ENCODE measurements at regions not wholly inside any gene's neighbourhood (a gene's known extent, or its start where the extent isn't known, plus 50 kb on each side); places are given as distances from the start of the nearest gene placed in this dataset.
"Not testable (repeated sequence)": the region's sequence is repeated elsewhere in the genome, so short reads cannot be mapped to it uniquely, and the experiment has no call there.

GRCh38 chr4:49126858-49127257 is 140.8 kb downstream of the CWH43 start:
- H3K4me3 Mint-ChIP-seq; H3K36me3 Mint-ChIP-seq; H3K36me3 ChIP-seq (ENCODE audit: control insufficient read depth in 2 of 2, extremely low read depth in 1 of 2, insufficient read depth in 1 of 2, low read length in 1 of 2); H3K27ac Mint-ChIP-seq; H3K4me3 ChIP-seq (ENCODE audit: control insufficient read depth in 1 of 2, extremely low read depth in 1 of 2, low read length in 1 of 2); ATAC-seq (replicated peaks in 1 of 4); H3K27me3 ChIP-seq (replicated peaks in 1 of 2; ENCODE audit: control insufficient read depth in 2 of 2, extremely low read depth in 1 of 2, insufficient read depth in 2 of 2, low read length in 1 of 2); H3K4me1 ChIP-seq (ENCODE audit: control insufficient read depth in 1 of 2, extremely low read depth in 1 of 2, insufficient read depth in 2 of 2, low read length in 2 of 2); H3K27me3 Mint-ChIP-seq; H3K4me1 Mint-ChIP-seq; POLR2A ChIA-PET; H3K9me3 ChIP-seq; CTCF ChIA-PET; DNase-seq; H3K9me3 Mint-ChIP-seq; H3K27ac ChIP-seq (ENCODE audit: low read length): not testable (repeated sequence)
- WGBS (ENCODE audit: insufficient coverage): no CpG with 5 or more reads among the region's 5 CpGs

GRCh38 chr4:49129385-49129784 is 143.3 kb downstream of the CWH43 start:
- ATAC-seq (replicated peaks in 1 of 4); H3K4me1 Mint-ChIP-seq; H3K36me3 Mint-ChIP-seq; CTCF ChIA-PET; DNase-seq; H3K27me3 Mint-ChIP-seq; POLR2A ChIA-PET; H3K4me3 Mint-ChIP-seq; H3K4me3 ChIP-seq (ENCODE audit: control insufficient read depth in 1 of 2, extremely low read depth in 1 of 2, low read length in 1 of 2); H3K4me1 ChIP-seq (ENCODE audit: control insufficient read depth in 1 of 2, extremely low read depth in 1 of 2, insufficient read depth in 2 of 2, low read length in 2 of 2); H3K27me3 ChIP-seq (replicated peaks in 1 of 2; ENCODE audit: control insufficient read depth in 2 of 2, extremely low read depth in 1 of 2, insufficient read depth in 2 of 2, low read length in 1 of 2); H3K36me3 ChIP-seq (ENCODE audit: control insufficient read depth in 2 of 2, extremely low read depth in 1 of 2, insufficient read depth in 1 of 2, low read length in 1 of 2); H3K27ac Mint-ChIP-seq; H3K9me3 ChIP-seq; H3K27ac ChIP-seq (ENCODE audit: low read length): not testable (repeated sequence)
- WGBS (ENCODE audit: insufficient coverage): no CpG with 5 or more reads among the region's 5 CpGs
- H3K9me3 Mint-ChIP-seq: peaks cover 0 to 11% (median 4%) of the 10 kb centered on the region in 3 donors

GRCh38 chr4:49129870-49130269 is 143.8 kb downstream of the CWH43 start:
- H3K4me1 ChIP-seq (ENCODE audit: control insufficient read depth in 1 of 2, extremely low read depth in 1 of 2, insufficient read depth in 2 of 2, low read length in 2 of 2); ATAC-seq (replicated peaks in 1 of 4); H3K4me3 ChIP-seq (ENCODE audit: control insufficient read depth in 1 of 2, extremely low read depth in 1 of 2, low read length in 1 of 2); H3K27ac ChIP-seq (ENCODE audit: low read length); H3K9me3 ChIP-seq; H3K27ac Mint-ChIP-seq; DNase-seq; H3K27me3 Mint-ChIP-seq; POLR2A ChIA-PET; H3K36me3 Mint-ChIP-seq; H3K4me1 Mint-ChIP-seq; H3K36me3 ChIP-seq (ENCODE audit: control insufficient read depth in 2 of 2, extremely low read depth in 1 of 2, insufficient read depth in 1 of 2, low read length in 1 of 2); H3K4me3 Mint-ChIP-seq; CTCF ChIA-PET; H3K27me3 ChIP-seq (replicated peaks in 1 of 2; ENCODE audit: control insufficient read depth in 2 of 2, extremely low read depth in 1 of 2, insufficient read depth in 2 of 2, low read length in 1 of 2): not testable (repeated sequence)
- H3K9me3 Mint-ChIP-seq: peaks cover 0 to 15% (median 4%) of the 10 kb centered on the region in 3 donors
- no CpG with 5 or more reads among the region's 8 CpGs for WGBS (ENCODE audit: insufficient coverage)

- H3K9me3 ChIP-seq; POLR2A ChIA-PET; H3K27me3 Mint-ChIP-seq; H3K4me1 Mint-ChIP-seq; H3K27ac Mint-ChIP-seq; H3K4me3 Mint-ChIP-seq; H3K4me3 ChIP-seq (ENCODE audit: control insufficient read depth in 1 of 2, extremely low read depth in 1 of 2, low read length in 1 of 2); H3K36me3 Mint-ChIP-seq; H3K27ac ChIP-seq (ENCODE audit: low read length); CTCF ChIA-PET; ATAC-seq (replicated peaks in 1 of 4); H3K36me3 ChIP-seq (ENCODE audit: control insufficient read depth in 2 of 2, extremely low read depth in 1 of 2, insufficient read depth in 1 of 2, low read length in 1 of 2); DNase-seq; H3K27me3 ChIP-seq (replicated peaks in 1 of 2; ENCODE audit: control insufficient read depth in 2 of 2, extremely low read depth in 1 of 2, insufficient read depth in 2 of 2, low read length in 1 of 2); H3K4me1 ChIP-seq (ENCODE audit: control insufficient read depth in 1 of 2, extremely low read depth in 1 of 2, insufficient read depth in 2 of 2, low read length in 2 of 2): not testable (repeated sequence)
- H3K9me3 Mint-ChIP-seq: peaks cover 0 to 18% (median 4%) of the 10 kb centered on the region in 3 donors
- no CpG with 5 or more reads among the region's 7 CpGs for WGBS (ENCODE audit: insufficient coverage)
Measured at GRCh38 chr4:49130724-49131123, 144.6 kb downstream of the CWH43 start.

GRCh38 chr4:49137043-49137442 is 151.0 kb downstream of the CWH43 start:
- H3K4me3 ChIP-seq (ENCODE audit: control insufficient read depth in 1 of 2, extremely low read depth in 1 of 2, low read length in 1 of 2); H3K27ac ChIP-seq (ENCODE audit: low read length); H3K27me3 ChIP-seq (replicated peaks in 1 of 2; ENCODE audit: control insufficient read depth in 2 of 2, extremely low read depth in 1 of 2, insufficient read depth in 2 of 2, low read length in 1 of 2); H3K36me3 ChIP-seq (ENCODE audit: control insufficient read depth in 2 of 2, extremely low read depth in 1 of 2, insufficient read depth in 1 of 2, low read length in 1 of 2); H3K27ac Mint-ChIP-seq; H3K4me3 Mint-ChIP-seq; H3K36me3 Mint-ChIP-seq; H3K27me3 Mint-ChIP-seq; H3K4me1 ChIP-seq (ENCODE audit: control insufficient read depth in 1 of 2, extremely low read depth in 1 of 2, insufficient read depth in 2 of 2, low read length in 2 of 2); H3K9me3 ChIP-seq; CTCF ChIA-PET; H3K4me1 Mint-ChIP-seq; POLR2A ChIA-PET; DNase-seq: not testable (repeated sequence)
- 73% methylated on average over 2 of the region's 10 CpGs for WGBS (ENCODE audit: insufficient coverage)
- H3K9me3 Mint-ChIP-seq: peaks cover 10 to 28% (median 12%) of the 10 kb centered on the region in 3 donors
- ATAC-seq (replicated peaks in 1 of 4): peak in 3 of 4 experiments; percentile 40 to 46 (median 46)

- WGBS (ENCODE audit: insufficient coverage): no CpG with 5 or more reads among the region's 6 CpGs
- H3K27me3 ChIP-seq (replicated peaks in 1 of 2; ENCODE audit: control insufficient read depth in 2 of 2, extremely low read depth in 1 of 2, insufficient read depth in 2 of 2, low read length in 1 of 2); H3K4me1 ChIP-seq (ENCODE audit: control insufficient read depth in 1 of 2, extremely low read depth in 1 of 2, insufficient read depth in 2 of 2, low read length in 2 of 2); H3K36me3 ChIP-seq (ENCODE audit: control insufficient read depth in 2 of 2, extremely low read depth in 1 of 2, insufficient read depth in 1 of 2, low read length in 1 of 2); H3K4me1 Mint-ChIP-seq; CTCF ChIA-PET; H3K4me3 Mint-ChIP-seq; ATAC-seq (replicated peaks in 1 of 4); POLR2A ChIA-PET; H3K36me3 Mint-ChIP-seq; H3K4me3 ChIP-seq (ENCODE audit: control insufficient read depth in 1 of 2, extremely low read depth in 1 of 2, low read length in 1 of 2); H3K27ac ChIP-seq (ENCODE audit: low read length); H3K27ac Mint-ChIP-seq; H3K9me3 ChIP-seq; H3K27me3 Mint-ChIP-seq: not testable (repeated sequence)
- peaks cover 10 to 31% (median 13%) of the 10 kb centered on the region in 3 donors for H3K9me3 Mint-ChIP-seq
- DNase-seq: peak in 1 of 35 experiments; percentile 9
Measured at GRCh38 chr4:49137961-49138360, 151.9 kb downstream of the CWH43 start.

- POLR2A ChIA-PET, CTCF ChIA-PET, H3K36me3 Mint-ChIP-seq: not testable (repeated sequence)
Measured at GRCh38 chr4:49138818-49139217, 152.7 kb downstream of the CWH43 start.

More at GRCh38 chr4:49138818-49139217, 152.7 kb downstream of the CWH43 start:
- not testable (repeated sequence) for H3K4me3 Mint-ChIP-seq; DNase-seq; ATAC-seq (replicated peaks in 1 of 4); H3K27ac Mint-ChIP-seq; H3K27ac ChIP-seq (ENCODE audit: low read length); H3K9me3 ChIP-seq; H3K4me1 Mint-ChIP-seq; H3K27me3 Mint-ChIP-seq; H3K4me1 ChIP-seq (ENCODE audit: control insufficient read depth in 1 of 2, extremely low read depth in 1 of 2, insufficient read depth in 2 of 2, low read length in 2 of 2); H3K27me3 ChIP-seq (replicated peaks in 1 of 2; ENCODE audit: control insufficient read depth in 2 of 2, extremely low read depth in 1 of 2, insufficient read depth in 2 of 2, low read length in 1 of 2); H3K4me3 ChIP-seq (ENCODE audit: control insufficient read depth in 1 of 2, extremely low read depth in 1 of 2, low read length in 1 of 2); H3K36me3 ChIP-seq (ENCODE audit: control insufficient read depth in 2 of 2, extremely low read depth in 1 of 2, insufficient read depth in 1 of 2, low read length in 1 of 2)
- H3K9me3 Mint-ChIP-seq: peaks cover 10 to 37% (median 17%) of the 10 kb centered on the region in 3 donors
- WGBS (ENCODE audit: insufficient coverage): no CpG with 5 or more reads among the region's 10 CpGs

Data from T-cell (primary cell).